SHP77 treated with DMSO at 0.1 percent for 48 hours (cell line): ENCODE measurements at regions not wholly inside any gene's neighbourhood (a gene's known extent, or its start where the extent isn't known, plus 50 kb on each side); places are given as distances from the start of the nearest gene placed in this dataset.
A peak's percentile ranks its signal among the peaks of the same experiment; 100 is the strongest.
"Not testable (repeated sequence)": the region's sequence is repeated elsewhere in the genome, so short reads cannot be mapped to it uniquely, and the experiment has no call there.

ENCODE experiments used
- DNase-seq: peaks from one replicate; lab custom pipeline; 2025; lab: John Stamatoyannopoulos, UW

DNA sequence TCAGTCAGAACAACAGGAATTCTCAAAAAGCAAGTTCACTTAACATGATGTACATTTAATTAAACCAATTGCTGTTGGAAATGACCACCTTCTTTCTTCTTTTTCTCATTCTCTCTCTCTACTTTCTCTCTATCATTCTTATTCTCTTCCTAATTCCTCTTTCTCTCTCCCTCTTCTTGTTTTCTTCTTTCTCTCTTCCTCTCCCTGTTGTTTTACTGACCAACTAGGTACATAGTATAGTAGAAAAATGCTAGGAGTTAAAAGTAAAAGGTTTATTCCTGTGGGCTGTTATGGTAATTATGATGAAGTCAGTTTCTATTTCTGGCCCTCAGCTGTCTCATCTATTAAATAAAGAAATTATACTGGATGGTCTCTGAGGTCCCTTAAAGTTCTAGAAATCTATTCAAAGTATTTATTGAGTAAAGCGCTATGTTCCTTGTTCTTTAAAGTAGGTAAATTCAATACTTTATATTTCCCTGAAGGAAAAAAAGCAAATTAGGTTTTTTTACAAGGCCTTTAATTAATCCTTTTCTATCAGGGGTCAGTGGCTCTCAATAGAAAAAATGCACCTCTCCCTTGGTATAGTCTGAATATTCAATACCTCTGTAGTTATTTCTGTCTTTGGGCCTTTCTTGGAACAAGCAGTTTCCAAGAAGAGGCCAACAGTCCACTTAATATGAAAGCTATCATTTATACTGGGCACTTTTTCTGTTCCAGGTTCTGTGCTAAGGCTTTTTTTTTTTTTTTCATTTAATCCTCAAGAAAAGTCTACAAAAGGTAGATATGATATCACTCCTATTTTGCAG lies 102.3 kb upstream of the SLC30A5 start:
- no peak for DNase-seq

DNA sequence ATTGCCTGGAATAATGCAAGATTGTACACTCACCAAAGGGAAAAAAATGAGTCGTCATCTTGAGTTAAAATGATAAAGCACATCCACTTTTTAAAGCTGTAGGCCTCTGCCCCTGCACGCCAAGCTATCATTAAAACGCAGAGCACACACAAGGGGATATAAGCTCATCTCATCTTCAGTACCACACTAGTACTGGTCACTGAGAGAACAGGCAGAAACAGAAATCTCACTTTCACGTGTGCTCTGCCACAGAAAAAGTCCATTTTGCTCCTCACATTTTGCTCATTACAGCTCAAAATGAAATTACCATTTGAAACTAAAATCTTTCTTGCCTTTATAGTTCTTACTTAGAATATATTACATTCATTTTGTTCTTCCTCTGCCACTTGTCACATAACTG lies 99.2 kb upstream of the SLC30A5 start:
- no peak for DNase-seq

DNA sequence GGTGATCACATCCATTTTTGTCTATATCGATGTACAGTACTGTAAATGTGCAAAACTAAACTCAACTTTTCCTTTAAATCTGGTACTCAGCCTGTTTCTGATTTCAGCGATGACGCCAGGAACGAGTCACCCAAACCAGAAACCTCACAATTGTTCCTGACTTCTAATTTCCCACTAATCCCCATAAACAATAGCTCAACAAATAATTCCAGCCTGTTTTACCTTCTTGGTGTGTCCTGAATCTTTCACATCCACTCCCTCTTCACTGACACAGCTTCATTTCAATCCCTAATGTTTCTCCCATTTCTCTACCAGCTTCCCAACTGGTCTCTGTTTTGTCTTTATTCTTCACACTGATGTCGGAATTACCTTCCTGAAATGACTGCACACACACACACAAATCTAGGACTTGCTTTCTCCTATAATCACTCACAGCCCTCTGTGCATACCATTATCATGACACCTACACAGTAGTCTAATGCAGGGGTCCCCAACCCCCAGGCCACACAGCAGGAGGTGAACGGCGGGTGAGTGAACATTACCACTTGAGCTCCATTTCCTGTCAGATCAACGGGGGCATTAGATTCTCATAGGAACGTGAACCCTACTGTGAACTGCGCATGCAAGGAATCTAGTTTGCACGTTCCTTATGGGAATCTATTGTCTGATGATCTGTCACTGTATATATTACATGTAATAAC lies 97.8 kb upstream of the SLC30A5 start:
- DNase-seq, result no peak

DNA sequence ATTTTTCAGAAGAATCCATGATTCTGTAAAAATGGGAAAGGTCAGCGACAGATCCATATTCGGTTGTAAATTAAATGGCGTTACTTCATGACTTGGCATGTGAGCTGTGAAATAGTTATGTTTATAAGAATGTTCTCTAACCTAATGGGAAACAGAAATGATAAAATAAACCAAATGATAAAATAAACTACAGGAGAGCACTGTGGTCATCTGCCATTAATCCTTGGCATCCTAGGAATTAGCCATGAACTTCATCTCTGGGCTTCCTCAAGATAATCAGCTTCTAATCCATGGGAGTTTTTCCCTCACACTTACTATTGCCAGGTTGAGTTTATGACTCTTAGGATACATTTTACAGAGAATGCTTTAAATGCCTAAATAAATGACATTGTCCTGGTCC lies 94.6 kb upstream of the SLC30A5 start:
- no peak for DNase-seq

DNA sequence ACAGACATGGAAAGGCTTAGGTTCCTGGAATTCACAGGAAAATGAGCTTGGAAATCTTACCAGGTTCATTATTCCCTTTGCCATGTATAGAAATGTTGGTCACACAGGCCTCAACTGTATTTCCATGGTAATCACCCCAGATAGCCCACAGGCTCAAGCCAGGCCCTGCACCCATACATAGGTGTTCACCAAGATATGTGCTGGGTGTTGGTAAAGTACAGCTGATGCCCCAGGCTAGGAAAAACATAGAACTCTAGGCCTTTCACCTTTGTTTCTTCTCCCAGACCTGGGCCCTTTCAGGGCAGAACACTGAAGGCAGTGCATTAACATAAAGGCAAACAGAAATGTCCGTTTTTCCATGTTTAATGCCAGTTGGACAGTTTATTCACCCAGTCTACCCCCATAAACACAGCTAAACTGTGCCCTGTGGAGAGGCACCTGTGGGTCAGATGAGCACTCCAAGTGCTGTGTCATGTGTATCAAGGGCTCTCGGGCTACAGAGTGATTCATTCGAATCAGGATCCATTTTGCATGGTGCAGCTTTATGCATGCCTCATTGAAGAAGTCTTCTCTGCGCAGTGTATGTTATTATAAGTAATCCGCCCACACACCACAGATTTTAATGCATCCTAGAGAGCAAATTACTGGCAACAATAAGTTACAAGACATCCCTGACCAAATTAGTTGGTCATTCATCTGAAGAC lies 93.4 kb upstream of the SLC30A5 start:
- no peak for DNase-seq

DNA sequence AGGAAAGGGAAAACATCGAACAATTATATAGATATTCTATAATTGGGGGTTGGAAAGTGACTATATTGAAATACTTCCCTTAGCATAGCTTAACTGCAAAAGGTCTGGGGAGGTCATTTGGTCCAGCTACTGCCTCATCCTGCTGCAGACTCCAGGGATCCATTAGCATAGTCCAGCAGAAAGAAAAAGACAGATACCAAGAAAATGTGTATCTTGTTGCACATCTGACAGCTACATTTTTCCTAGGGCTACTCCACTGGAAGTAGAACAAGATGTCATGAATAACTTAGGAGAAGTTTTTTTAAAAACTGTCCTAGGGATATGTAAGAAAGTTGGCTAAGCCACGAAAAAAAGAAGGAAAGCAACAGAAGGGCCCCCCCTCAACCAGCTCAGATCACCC lies 92.9 kb upstream of the SLC30A5 start:
- no peak for DNase-seq

DNA sequence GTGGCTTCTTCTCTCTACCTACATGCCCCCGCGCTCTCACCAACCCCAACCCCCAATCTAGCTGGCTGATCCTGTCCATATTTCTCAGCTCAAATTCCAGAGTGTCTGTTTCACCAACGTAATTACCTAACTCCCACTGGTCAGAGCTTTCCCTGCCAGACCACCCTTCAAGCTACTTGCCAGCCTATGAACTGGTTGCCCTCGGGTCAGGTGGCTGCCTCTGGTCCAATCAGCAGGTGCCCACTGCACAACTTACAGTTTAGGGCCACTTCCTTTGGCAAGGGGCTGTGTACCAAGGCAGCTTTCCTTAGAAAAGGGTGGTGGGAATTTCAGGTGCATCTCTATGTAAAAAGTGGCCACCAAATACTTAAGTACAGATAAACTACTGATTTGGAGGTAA lies 92.2 kb upstream of the SLC30A5 start:
- no peak for DNase-seq

DNA sequence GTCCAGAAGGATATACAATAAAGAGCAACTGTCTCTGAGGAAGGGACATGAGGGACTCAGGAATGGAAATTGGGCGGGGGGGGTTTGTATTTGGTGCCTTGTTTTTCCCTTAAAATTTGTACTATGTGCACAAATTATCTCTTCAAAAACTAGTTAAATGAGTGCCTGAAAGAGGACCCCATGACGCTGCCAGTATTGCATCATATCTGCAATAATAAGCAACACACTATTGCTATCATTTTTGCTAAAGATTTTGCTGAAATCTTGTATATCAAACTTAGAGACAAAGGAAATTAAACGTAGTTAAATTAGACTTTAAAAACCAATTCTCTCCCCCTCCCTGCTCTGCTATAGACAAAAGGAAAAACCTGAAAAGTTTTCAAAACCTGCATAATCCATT lies 89.7 kb upstream of the SLC30A5 start:
- DNase-seq, result no peak

DNA sequence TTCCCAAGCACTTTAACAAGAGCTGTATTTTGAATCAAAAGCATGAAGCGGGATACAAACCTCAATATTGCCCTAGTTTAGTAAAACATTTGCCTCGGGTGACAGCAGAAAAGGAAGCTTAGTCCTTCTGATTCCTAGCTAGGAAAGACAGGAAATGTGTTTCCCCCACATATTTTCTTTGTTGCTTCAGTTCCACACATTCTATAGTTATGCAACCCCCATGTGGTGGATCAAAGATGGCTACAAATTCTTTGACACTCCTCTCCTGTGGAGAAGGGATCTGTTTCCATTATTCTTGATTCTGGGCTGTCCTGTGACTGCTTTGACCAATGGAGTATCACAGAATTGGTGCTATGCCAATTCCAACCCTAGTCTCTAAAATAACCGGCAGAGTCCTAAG lies 89.1 kb upstream of the SLC30A5 start:
- DNase-seq, result no peak

DNA sequence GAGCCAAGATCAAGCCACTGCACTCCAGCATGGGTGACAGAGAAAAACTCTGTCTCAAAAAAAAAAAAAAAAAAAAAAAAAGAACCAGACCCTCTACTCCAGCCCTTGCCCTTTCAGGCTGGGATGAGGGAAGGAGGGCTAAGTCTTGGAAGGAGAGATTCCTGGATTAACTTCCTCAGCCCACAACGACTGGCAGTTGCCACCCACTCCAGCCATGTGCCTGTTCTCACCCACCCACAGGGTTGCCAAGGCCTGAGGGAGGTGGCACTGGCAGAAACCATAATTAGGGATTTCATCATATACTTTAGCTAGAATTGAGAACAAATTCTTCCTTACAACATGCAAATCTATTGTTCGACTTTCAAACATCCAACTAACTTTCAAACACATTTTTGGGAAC lies 87.8 kb upstream of the SLC30A5 start:
- no peak for DNase-seq

DNA sequence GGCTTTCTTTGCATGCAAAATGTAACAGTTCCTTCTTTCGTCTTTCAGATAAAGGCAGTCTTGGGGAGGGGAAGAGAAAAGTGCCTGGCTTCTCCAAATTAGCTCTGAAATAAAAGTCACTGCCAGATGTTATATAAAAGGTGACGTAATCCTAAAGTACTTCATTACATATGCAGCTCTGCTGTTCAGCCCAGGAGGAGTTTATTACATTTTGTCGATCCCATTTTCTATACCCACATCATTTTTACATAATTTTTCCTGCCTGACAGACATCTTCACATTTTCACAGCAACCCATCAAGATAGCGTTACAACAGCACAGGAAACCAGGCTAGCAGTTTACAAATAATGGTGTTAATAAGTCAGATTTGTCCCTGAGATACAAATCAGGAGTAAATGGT lies 86.7 kb upstream of the SLC30A5 start:
- no peak for DNase-seq

DNA sequence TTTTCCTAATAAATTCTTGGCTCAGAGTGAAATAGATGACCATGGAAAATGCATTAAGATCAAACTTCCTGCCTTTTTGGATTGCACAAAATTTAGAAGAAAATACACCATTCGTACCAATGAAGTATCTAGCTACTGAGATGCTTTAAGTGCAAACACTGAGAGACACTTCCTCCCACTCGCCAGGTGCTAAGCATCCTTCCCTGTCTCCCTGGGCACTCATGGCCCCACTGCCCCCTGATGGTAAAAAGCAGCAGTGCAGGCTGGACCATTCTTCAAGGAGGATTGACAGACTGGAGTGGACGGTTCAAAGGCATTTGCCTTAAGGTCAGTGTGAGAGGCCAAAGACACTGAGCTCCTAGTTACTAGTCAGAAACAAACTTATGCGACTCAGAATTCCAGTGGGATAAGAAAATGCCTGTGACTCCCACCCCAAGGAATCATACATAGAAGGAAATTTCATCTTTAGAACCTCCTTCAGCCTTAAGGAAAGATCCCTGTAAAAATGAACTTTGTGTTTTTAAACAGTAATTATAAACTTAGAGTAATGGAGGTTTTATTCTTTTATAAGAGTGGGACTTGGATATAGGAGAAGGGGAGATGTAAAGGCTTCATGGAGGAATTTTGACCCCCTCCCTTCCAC lies 86.0 kb upstream of the SLC30A5 start:
- peak; percentile 31 for DNase-seq

DNA sequence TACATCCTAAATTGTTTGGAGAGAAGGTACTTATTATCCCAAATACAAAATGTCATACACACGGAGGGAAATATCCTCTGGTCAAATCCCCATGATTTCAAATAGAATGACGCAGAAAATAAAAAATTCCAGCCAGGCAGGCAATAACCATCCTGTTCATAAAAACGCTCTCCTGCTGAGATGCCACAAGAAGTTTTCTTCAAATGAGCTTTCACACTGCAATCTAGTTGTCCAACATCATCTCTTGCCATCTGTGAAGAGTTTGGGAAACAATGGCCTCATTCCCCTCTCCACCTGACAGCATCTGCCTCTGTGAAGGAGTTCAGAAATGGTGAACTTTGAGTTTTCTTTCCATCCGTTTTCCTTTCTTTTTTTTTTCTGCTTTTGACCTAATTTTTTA lies 83.3 kb upstream of the SLC30A5 start:
- DNase-seq, result no peak

DNA sequence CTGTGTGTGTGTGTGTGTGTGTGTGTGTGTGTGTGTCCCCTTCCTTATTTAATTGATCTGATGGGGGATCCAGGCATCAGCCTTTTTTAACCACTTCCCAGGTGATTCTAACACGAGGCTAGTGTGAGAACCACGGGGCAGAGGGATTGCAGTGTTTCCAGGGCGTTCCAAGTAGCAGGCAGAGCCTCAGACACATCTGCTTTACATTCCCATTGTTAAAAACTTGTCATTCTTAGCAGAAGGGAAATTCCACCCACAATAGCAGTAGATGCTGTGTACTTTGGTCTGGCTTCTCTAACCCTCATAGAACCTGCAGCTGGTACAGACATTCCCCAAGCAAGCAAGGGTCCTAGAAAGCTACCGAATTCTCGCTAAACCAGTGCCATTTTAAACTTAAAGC lies 81.9 kb upstream of the SLC30A5 start:
- no peak for DNase-seq

DNA sequence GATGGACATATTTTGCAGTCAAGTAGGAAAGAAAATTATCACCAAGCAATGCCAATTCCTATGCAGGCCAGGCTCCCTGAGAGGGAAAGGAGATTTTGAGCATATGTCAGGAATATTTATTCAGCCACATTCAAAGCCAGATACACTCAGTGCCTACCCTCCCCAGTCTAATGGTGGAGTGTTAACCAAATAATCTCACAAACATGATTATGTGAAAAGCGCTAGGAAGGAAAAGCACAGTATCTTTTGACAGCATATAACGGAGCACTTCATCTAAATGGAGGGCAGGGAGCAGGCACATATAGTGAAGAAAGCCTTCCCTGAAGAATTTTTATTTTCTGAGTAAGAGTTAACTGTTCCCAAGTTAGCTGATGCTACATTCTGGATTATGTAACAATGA lies 80.3 kb upstream of the SLC30A5 start:
- no peak for DNase-seq

DNA sequence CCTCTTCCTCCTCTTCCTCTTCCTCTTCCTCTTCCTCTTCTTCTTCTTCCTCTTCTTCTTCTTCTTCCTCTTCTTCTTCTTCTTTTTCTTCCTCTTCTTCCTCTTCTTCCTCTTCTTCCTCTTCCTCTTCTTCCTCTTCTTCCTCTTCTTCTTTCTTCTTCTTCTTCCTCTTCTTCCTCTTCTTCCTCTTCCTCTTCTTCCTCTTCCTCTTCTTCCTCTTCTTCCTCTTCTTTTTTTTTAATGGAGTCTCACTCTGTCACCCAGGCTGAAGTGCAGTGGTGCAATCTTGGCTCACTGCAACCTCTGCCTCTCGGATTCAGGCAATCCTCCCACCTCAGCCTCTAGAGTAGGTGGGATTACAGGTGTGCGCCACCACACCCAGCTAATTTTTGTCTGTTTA lies 79.8 kb upstream of the SLC30A5 start:
- not testable (repeated sequence) for DNase-seq

DNA sequence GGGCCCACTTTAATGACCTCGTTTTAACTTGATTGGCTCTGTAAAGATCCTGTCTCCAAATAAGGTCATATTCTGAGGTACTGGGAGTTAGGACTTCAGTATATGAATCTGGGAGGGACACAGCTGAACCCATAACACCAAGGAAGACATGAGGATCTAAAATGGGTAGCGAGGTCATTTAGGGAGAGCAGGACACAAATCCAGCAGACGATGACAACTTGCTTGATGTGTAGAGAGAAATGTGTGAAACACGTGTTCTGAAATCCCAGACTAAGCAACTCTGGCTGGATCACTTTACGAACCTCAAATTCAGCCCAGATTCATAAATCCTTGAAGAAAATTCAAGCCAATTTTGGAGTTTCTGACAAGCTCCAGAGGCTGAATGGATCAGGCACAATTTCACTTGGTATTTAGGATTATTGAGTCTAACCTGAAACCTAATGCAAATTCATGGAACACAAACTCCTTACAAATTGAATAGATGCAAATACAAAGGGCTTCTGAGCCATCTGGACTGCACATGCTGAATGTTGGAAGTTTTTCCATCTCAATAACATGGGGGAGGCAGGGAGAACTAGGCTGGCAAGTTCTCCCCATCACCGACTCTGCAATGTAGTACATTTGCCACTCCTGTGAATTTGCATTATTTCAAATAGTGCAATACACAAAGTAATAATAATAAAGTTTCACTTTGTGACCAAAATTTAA lies 74.0 kb upstream of the SLC30A5 start:
- no peak for DNase-seq

DNA sequence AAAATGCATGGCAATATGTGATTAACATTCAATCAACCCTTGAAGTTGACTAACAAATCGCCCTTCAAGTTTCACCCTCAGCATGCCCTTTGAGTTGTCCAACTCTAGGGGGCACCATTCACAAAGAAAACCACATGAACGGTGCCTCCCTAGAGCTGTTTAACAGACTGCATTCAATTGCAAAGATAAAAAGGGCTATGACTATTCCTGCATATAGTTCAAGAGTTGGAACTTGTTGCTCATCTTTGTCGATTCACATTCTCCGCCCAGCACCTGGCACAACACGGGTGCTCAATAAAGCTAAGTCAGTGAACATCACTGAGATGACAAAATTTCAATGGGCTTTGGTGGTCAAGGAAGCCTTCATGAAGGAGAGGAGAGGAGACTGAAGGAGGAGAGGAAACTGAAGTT lies 69.6 kb upstream of the SLC30A5 start:
- DNase-seq, result peak; percentile 17

DNA sequence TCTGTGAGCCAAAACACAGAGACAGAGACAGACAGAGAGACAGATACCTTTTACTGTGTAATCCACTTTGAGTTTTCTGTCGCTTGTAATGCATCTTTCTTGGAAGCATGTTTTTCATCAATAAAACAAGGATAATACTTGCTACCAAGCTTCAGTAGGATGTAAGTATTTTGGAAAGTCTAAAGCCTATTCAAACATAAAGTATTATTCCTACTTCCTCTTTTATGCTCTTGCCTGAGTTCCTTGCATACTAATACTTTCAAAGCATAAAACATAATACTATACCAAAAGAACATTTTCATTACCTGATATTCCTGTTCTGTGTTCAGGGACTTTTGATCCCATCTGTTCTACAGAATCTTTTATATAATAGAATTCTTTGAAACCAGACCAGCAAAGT lies 64.5 kb upstream of the SLC30A5 start:
- DNase-seq, result no peak

DNA sequence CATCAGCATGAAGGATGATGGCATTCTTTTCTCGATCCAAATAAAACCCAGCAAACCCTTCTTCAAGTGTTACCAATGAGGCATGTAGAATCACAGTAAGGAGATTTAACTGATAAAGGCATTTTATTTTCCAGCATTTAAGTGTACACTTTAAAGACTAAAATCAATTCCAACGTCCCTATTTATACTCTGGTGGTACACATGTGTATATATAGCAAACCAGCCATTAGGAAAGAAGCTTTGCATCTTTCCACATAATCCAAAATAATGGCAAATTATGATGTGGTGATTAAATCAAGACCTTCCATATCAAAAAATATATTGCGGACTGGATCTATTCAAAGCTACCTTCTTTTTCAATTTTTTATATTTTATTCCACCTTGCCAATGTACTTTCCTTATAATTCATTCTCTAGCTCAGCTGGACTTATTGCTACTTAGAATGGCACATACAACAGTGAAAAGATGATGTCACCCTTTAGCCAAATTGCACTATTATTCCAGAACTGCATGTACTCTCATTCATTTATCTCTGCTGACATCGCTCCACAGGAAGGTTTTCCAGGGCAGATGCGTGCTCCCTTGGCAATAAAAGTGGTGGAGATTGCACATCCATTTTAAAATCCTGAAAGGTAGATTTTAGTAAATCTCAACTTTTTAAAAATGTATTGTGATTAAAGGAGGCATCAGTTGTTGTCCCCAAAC lies 63.3 kb upstream of the SLC30A5 start:
- DNase-seq, result no peak

DNA sequence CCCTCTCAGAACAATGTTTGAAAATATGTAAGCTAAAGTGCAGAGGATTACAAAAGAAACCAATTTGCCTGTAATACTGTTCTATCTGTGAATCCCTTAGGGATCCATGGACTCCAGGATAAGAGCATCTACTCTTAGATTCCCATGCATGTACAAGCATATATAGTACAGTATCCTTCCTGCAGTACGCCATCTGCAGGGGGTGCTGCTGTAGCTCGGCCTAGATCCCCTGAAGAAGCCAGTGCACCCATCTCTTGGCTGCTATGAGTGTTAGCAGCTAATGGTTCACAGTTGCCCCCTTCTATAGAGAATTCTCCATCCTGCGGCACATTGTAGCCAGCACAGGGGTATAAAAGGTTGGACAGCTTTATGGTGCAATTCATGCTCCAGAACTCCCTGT lies 61.8 kb upstream of the SLC30A5 start:
- no peak for DNase-seq
